Activated naive CD8-positive, alpha-beta T cell treated with anti-CD3 and anti-CD28 coated beads, Interleukin-2, amount 50 U/mL, for 24 hours (primary cell): ENCODE measurements at regions not wholly inside any gene's neighbourhood (a gene's known extent, or its start where the extent isn't known, plus 50 kb on each side); places are given as distances from the start of the nearest gene placed in this dataset.
"Not testable (repeated sequence)": the region's sequence is repeated elsewhere in the genome, so short reads cannot be mapped to it uniquely, and the experiment has no call there.

Source experiments
- ATAC-seq: fragments of 150-1000 bp; cut with Tn5 transposase; one replicate; pipeline ENCODE4 v1.10.0; 2021
- DNase-seq: peaks from one replicate; pipeline ENCODE4 v3.0.0; 2021
- H3K27ac Mint-ChIP-seq: one replicate; pipeline ENCODE4 v1.8.0; 2021; ENCODE audit warnings: mild to moderate bottlenecking, mixed read lengths
- H3K27me3 Mint-ChIP-seq: one replicate; pipeline ENCODE4 v1.8.0; 2021; ENCODE audit warnings: mixed read lengths
- H3K36me3 Mint-ChIP-seq: one replicate; pipeline ENCODE4 v1.8.0; 2021; ENCODE audit warnings: low read depth, mixed read lengths
- H3K4me1 Mint-ChIP-seq: one replicate; pipeline ENCODE4 v1.8.0; 2021; ENCODE audit warnings: mixed read lengths
- H3K4me3 Mint-ChIP-seq: one replicate; pipeline ENCODE4 v1.8.0; 2021; ENCODE audit warnings: mild to moderate bottlenecking, moderate library complexity, mixed read lengths
- H3K9me3 Mint-ChIP-seq: one replicate; pipeline ENCODE4 v1.8.0; 2021; ENCODE audit warnings: mixed read lengths

GRCh38 chr7:116355424-116355765 is 144.1 kb upstream of the CAV2 start:
- H3K4me3 Mint-ChIP-seq = no peak overlapping the region
- peaks cover 5% of the 10 kb centered on the region for H3K27me3 Mint-ChIP-seq
- H3K9me3 Mint-ChIP-seq = no peaks in the 10 kb centered on the region
- no peak for ATAC-seq
- no peaks in the 10 kb centered on the region for H3K4me1 Mint-ChIP-seq
- DNase-seq = no peak
- H3K36me3 Mint-ChIP-seq = no peaks in the 10 kb centered on the region
- H3K27ac Mint-ChIP-seq = no peak overlapping the region

- peaks cover 5% of the 10 kb centered on the region for H3K27me3 Mint-ChIP-seq
- H3K4me3 Mint-ChIP-seq = no peak overlapping the region
- no peaks in the 10 kb centered on the region for H3K36me3 Mint-ChIP-seq
- no peak for ATAC-seq
- no peak overlapping the region for H3K27ac Mint-ChIP-seq
- no peaks in the 10 kb centered on the region for H3K4me1 Mint-ChIP-seq
- no peak for DNase-seq
- H3K9me3 Mint-ChIP-seq = no peaks in the 10 kb centered on the region
These were observed 143.1 kb upstream of the CAV2 start for GRCh38 chr7:116356333-116356965.

- Mint-ChIP-seq H3K4me3 (no peak overlapping the region), H3K9me3 (no peaks in the 10 kb centered on the region), H3K27ac (no peak overlapping the region), H3K4me1 (no peaks in the 10 kb centered on the region), H3K27me3 (peaks cover 5% of the 10 kb centered on the region), H3K36me3 (no peaks in the 10 kb centered on the region)
- ATAC-seq (no peak), DNase-seq (no peak)
These were observed 142.6 kb upstream of the CAV2 start for GRCh38 chr7:116356979-116357378.

DNA sequence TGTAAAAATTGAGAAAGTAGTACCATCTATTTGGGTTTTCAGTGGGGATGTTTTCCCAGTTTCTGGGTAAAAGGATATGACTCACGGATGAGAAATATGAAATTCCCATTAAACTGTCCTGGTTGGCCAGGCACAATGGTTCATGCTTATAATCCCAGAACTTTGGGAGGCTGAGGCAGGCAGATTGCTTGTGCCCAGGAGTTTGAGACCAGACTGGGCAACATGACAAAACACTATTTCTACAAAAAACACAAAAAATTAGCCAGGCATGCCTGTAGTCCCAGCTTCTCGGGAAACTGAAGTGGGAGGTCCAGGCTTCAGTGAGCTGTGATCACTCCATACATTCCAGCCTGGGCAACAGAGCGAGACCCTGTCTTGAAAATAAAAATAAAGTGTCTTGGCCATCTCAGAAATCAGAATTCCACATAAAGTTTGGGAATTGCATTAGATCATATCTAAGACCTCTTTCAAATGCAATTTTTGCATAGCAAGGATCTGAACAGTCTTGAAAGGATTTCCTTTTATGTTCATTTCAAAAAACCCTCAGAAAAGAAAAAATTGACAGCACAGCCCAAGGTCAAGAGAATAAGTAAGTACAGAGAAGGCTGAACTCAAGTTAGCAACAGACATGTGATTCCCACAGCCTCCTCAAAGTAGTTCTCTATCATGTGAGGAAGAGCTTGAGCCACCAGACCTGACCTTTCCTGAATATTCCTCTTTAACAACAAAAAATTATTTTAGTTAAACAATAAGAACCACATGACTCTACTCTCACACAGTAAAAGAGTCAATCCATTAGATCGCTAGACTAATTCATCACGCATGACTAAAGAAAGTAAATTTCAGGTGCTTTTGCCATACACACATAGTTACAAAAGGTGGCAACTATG is 141.5 kb upstream of the CAV2 start:
- DNase-seq (no peak), ATAC-seq (no peak)
- H3K27ac Mint-ChIP-seq = no peak overlapping the region
- no peaks in the 10 kb centered on the region for H3K4me1 Mint-ChIP-seq
- no peak overlapping the region for H3K4me3 Mint-ChIP-seq
- H3K27me3 Mint-ChIP-seq = peaks cover 5% of the 10 kb centered on the region
- no peaks in the 10 kb centered on the region for H3K9me3 Mint-ChIP-seq
- no peaks in the 10 kb centered on the region for H3K36me3 Mint-ChIP-seq

- Mint-ChIP-seq H3K36me3 (no peaks in the 10 kb centered on the region), H3K27me3 (peaks cover 1% of the 10 kb centered on the region), H3K4me1 (no peaks in the 10 kb centered on the region), H3K4me3 (no peak overlapping the region), H3K9me3 (no peaks in the 10 kb centered on the region), H3K27ac (no peak overlapping the region)
- ATAC-seq = no peak
- DNase-seq = no peak
These were observed 137.8 kb upstream of the CAV2 start for GRCh38 chr7:116361767-116362166.

DNA sequence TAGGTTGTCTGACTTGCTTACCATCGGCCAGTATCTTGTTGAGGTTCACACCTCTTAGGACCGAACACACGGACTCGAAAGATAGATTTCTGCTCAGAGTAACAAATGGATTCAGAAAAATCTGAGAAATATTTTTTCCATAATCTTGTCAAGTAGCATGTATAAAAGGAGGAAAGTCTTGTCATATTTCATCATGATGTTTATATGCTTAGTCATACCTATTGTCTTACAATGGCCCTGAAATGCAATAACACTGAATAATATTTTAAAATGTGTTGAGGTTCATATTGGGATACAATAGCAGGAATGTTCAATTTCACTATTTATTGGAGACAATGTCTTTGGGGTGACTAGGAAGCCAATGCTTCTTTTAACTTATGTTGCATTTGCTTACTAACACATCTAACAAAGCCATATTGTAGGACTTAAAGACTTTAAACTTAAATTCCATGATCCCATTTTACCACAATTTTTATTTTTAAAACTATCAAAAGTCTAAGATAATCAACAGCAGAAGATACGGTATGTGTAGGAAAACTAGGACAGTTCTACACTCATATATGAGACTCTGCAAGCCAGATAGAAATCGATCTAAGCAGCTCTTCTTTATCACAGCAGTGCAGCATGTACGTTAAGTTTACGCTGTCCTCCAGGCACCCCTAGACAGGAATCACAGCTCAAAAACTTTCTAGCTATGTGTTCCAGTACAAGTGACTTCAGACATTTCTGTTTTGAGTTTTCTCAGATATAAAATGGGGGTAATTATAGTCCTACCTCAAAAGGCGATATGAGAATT is 135.7 kb upstream of the CAV2 start:
- ATAC-seq (no peak), DNase-seq (no peak)
- Mint-ChIP-seq H3K27ac (no peak overlapping the region), H3K9me3 (no peaks in the 10 kb centered on the region), H3K36me3 (no peaks in the 10 kb centered on the region), H3K27me3 (peaks cover 2% of the 10 kb centered on the region), H3K4me3 (no peak overlapping the region), H3K4me1 (no peaks in the 10 kb centered on the region)

- H3K4me3 Mint-ChIP-seq = no peak overlapping the region
- ATAC-seq = no peak
- no peak for DNase-seq
- H3K4me1 Mint-ChIP-seq = no peaks in the 10 kb centered on the region
- no peak overlapping the region for H3K27ac Mint-ChIP-seq
- no peaks in the 10 kb centered on the region for H3K9me3 Mint-ChIP-seq
- H3K27me3 Mint-ChIP-seq = peaks cover 2% of the 10 kb centered on the region
- no peaks in the 10 kb centered on the region for H3K36me3 Mint-ChIP-seq
These were observed 135.1 kb upstream of the CAV2 start for GRCh38 chr7:116364469-116364868.

- ATAC-seq = no peak
- Mint-ChIP-seq H3K4me1 (no peaks in the 10 kb centered on the region), H3K9me3 (no peaks in the 10 kb centered on the region)
These were observed 133.7 kb upstream of the CAV2 start for GRCh38 chr7:116365797-116366196.

DNA sequence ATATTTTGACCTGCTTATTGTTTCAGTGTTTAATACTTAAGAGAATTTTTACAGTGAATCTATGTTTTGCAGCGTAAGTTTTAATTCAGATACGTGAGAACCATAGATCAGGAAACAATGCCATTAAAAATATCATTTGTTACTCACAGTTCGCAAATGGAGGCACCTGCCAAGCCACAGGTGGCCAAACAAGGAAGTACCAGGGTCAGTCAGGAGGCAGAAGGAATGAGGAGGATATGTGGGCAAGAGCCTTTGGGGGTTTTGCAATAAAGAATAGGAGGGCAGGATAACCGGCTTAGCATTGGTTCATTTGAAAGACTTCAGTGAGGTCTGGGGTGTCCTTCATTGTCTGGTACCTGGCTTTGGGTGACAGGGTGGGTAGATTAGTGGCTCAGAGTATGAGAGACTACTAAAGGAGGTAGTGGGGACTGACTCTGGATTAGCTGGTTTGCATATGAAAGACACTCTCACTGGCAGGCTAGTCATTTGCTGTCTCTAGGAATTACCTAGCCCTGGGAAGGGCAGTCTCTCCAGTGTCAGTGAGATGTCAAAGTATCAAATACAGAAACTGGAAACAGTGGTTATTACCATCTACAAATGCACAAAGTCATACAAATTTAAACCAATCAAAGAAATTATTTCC is 132.2 kb upstream of the CAV2 start:
- Mint-ChIP-seq H3K27ac (no peak overlapping the region), H3K27me3 (peaks cover 8% of the 10 kb centered on the region), H3K36me3 (no peaks in the 10 kb centered on the region), H3K4me3 (no peak overlapping the region), H3K9me3 (no peaks in the 10 kb centered on the region), H3K4me1 (no peaks in the 10 kb centered on the region)
- no peak for DNase-seq
- ATAC-seq = no peak

More at GRCh38 chr7:116365797-116366196, 133.7 kb upstream of the CAV2 start:
- no peak for DNase-seq
- no peaks in the 10 kb centered on the region for H3K36me3 Mint-ChIP-seq
- H3K4me3 Mint-ChIP-seq = no peak overlapping the region
- H3K27ac Mint-ChIP-seq = no peak overlapping the region
- H3K27me3 Mint-ChIP-seq = peaks cover 7% of the 10 kb centered on the region

GRCh38 chr7:116368965-116369364 is 130.6 kb upstream of the CAV2 start:
- DNase-seq (no peak), ATAC-seq (no peak)
- no peak overlapping the region for H3K27ac Mint-ChIP-seq
- H3K27me3 Mint-ChIP-seq = peaks cover 14% of the 10 kb centered on the region
- H3K4me3 Mint-ChIP-seq = no peak overlapping the region
- no peaks in the 10 kb centered on the region for H3K36me3 Mint-ChIP-seq
- H3K9me3 Mint-ChIP-seq = no peaks in the 10 kb centered on the region
- no peaks in the 10 kb centered on the region for H3K4me1 Mint-ChIP-seq

DNA sequence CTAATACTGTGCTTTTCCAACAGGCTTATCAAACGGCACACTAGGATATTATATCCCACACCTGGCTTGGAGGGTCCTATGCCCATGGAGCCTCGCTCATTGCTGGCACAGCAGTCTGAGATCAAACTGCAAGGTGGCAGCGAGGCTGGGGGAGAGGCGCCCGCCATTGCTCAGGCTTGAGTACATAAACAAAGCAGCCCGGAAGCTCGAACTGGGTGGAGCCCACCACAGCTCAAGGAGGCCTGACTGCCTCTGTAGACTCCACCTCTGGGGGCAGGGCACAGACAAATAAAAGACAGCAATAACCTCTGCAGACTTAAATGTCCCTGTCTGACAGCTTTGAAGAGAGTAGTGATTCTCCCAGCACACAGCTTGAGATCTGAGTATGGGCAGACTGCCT is 128.0 kb upstream of the CAV2 start:
- DNase-seq, ATAC-seq, H3K27ac Mint-ChIP-seq, H3K4me3 Mint-ChIP-seq, H3K9me3 Mint-ChIP-seq, H3K4me1 Mint-ChIP-seq, H3K36me3 Mint-ChIP-seq: not testable (repeated sequence)
- peaks cover 14% of the 10 kb centered on the region for H3K27me3 Mint-ChIP-seq

GRCh38 chr7:116373229-116373628 is 126.3 kb upstream of the CAV2 start:
- not testable (repeated sequence) for H3K9me3 Mint-ChIP-seq

GRCh38 chr7:116377721-116378120 is 121.8 kb upstream of the CAV2 start:
- no peak for ATAC-seq
- Mint-ChIP-seq H3K27me3 (peaks cover 3% of the 10 kb centered on the region), H3K4me1 (no peaks in the 10 kb centered on the region), H3K27ac (no peak overlapping the region), H3K36me3 (no peaks in the 10 kb centered on the region), H3K4me3 (no peak overlapping the region), H3K9me3 (no peaks in the 10 kb centered on the region)
- DNase-seq = no peak

More at GRCh38 chr7:116373229-116373628, 126.3 kb upstream of the CAV2 start:
- not testable (repeated sequence) for H3K4me1 Mint-ChIP-seq, H3K36me3 Mint-ChIP-seq, H3K27ac Mint-ChIP-seq, DNase-seq, H3K4me3 Mint-ChIP-seq, ATAC-seq
- peaks cover 12% of the 10 kb centered on the region for H3K27me3 Mint-ChIP-seq

- Mint-ChIP-seq H3K9me3 (no peaks in the 10 kb centered on the region), H3K27me3 (peaks cover 3% of the 10 kb centered on the region), H3K4me3 (no peak overlapping the region), H3K4me1 (no peaks in the 10 kb centered on the region), H3K36me3 (no peaks in the 10 kb centered on the region), H3K27ac (no peak overlapping the region)
- DNase-seq (no peak), ATAC-seq (no peak)
These were observed 119.5 kb upstream of the CAV2 start for GRCh38 chr7:116380025-116380424.
